NT2/D1 (cell line): ENCODE measurements at regions not wholly inside any gene's neighbourhood (a gene's known extent, or its start where the extent isn't known, plus 50 kb on each side); places are given as distances from the start of the nearest gene placed in this dataset.

Experiments used
- YY1 ChIP-seq: IDR thresholded peaks from 2 replicates; pipeline ENCODE4 v1.6.1; 2011; ENCODE audit not compliant: insufficient read length, insufficient read depth
- ZNF274 ChIP-seq: IDR thresholded peaks from 2 replicates; pipeline ENCODE4 v1.6.1; 2011; ENCODE audit warnings: mild to moderate bottlenecking, low read depth, low read length

GRCh38 chr3:99023590-99024192 is 122.2 kb upstream of the DCBLD2 start:
- TF ChIP-seq YY1 (no peak), ZNF274 (no peak)
